ENCODE measurements at regions not wholly inside any gene's neighbourhood (a gene's known extent, or its start where the extent isn't known, plus 50 kb on each side); places are given as distances from the start of the nearest gene placed in this dataset.

DNA sequence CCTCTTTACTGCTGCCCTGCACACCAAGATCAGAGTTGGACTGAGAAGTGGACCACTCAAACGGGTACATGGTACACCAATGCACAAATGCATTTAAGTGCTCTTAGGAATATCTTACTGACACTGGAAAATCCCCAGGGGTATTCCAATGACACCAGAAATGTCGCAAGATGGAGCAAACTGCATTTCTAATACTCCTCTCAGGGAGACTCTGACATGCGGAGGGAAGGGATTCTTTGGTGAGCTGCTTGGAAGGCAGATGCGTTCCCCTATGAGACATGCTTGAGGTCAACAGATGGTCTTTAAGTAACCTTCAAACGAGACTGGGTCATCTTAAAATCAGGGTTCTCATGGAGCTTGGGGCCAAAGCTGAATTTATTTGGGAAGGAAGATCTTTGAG, 521.8 kb upstream of the TCF4 start:
- TF ChIP-seq, protein P1, sequence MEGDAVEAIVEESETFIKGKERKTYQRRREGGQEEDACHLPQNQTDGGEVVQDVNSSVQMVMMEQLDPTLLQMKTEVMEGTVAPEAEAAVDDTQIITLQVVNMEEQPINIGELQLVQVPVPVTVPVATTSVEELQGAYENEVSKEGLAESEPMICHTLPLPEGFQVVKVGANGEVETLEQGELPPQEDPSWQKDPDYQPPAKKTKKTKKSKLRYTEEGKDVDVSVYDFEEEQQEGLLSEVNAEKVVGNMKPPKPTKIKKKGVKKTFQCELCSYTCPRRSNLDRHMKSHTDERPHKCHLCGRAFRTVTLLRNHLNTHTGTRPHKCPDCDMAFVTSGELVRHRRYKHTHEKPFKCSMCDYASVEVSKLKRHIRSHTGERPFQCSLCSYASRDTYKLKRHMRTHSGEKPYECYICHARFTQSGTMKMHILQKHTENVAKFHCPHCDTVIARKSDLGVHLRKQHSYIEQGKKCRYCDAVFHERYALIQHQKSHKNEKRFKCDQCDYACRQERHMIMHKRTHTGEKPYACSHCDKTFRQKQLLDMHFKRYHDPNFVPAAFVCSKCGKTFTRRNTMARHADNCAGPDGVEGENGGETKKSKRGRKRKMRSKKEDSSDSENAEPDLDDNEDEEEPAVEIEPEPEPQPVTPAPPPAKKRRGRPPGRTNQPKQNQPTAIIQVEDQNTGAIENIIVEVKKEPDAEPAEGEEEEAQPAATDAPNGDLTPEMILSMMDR (IDR thresholded peaks at IDR 0.05): no peak
- ATAC-seq (no peak), DNase-seq (no peak)
- no peak overlapping the region for H3K4me3 ChIP-seq
- H3K27ac ChIP-seq: no peak overlapping the region
- intact Hi-C loops (cut with DNase I): no loop called here
- no peaks in the 10 kb centered on the region for H3K36me3 ChIP-seq (ENCODE audit: insufficient read depth in 1 of 2, low read depth in 1 of 2)
- no peaks in the 10 kb centered on the region for H3K4me1 ChIP-seq
- peaks cover under 1% of the 10 kb centered on the region for H3K9me3 ChIP-seq
- 78 to 82% (median 82%) methylated on average over 5 of the region's 5 CpGs for WGBS, 3 donors
- H3K27me3 ChIP-seq (ENCODE audit: insufficient read depth in 3 of 3, low read length in 2 of 3): no peaks in the 10 kb centered on the region

DNA sequence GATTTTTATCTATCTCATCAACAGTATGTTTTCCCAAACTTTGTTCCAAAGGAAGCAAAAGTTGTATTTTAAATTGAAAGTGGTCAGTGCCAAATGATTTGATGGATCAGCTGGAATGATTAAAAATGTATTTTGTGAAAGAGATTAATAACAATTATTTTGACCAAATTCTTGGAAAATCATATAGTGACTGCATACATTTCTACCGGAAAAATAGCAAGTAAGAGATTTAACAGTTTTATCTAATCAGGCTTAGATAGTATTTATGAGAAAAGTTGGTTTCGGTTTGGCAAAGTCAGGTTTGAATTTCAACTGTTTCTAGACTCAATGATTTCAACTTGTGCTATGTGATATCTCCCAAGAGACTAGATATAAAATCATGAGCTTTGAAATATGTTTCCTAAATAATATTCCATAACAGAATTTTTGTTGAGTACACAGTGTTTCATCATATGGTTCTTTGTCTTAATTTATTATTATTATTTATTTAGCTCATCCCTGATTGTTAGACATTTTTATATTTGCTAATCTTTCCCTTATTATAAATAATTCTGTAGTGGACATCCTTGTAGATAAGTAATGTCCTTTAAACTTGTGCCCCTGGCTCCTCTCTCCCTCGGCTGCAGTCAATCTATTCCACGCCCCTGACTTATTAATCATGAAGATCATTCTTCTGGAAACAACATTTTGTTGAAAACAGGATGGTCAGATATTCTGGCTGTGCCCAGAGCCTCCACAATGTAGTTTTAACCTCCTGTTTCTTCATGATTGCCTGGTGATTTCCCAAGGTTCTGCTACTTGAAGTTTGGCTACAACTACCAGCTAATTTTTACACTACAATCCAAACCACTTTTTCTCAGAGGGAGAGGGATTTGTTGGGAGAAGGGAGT, 520.7 kb upstream of the TCF4 start:
- Histone ChIP-seq H3K4me1 (no peaks in the 10 kb centered on the region), H3K9me3 (peaks cover 9% of the 10 kb centered on the region), H3K27ac (no peak overlapping the region), H3K27me3 (ENCODE audit: insufficient read depth in 3 of 3, low read length in 2 of 3) (no peaks in the 10 kb centered on the region), H3K36me3 (ENCODE audit: insufficient read depth in 1 of 2, low read depth in 1 of 2) (no peaks in the 10 kb centered on the region), H3K4me3 (no peak overlapping the region)
- 63 to 75% (median 70%) methylated on average over 4 of the region's 4 CpGs for WGBS, 3 donors
- TF ChIP-seq, protein P1 (IDR thresholded peaks at IDR 0.05): no peak
- ATAC-seq: no peak
- no peak for DNase-seq
- intact Hi-C loops (cut with DNase I): no loop called here

DNA sequence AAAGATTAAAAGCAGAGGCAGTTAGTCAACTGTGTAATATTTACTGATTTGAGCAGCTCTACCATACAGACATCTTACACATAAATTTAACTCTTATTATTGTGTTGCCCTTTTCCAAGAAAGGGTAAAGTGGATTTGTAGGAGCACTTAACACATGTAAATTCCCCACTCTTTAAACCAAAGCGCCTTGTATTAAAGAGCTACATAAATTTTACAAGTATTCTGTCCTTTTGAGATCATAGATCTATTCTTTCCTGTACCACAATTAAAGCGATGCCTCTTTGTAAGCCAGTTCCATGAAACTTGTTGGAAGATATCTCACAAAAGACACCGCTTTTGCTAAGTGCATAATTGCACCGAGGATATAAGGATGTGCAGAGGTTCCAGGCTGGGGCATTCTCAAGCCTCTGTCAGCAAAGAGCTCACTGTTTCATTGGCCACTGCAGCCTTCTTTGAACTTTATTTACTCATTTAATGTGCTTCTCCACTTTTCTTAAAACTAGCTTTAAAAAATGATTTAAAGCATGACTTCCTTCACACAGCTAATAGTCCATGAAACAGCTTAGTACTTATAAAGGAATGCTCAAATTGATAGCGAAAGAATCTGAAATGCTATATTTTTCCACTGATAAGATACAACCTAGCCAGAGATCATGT, 520.0 kb upstream of the TCF4 start:
- no peaks in the 10 kb centered on the region for H3K4me1 ChIP-seq
- H3K36me3 ChIP-seq (ENCODE audit: insufficient read depth in 1 of 2, low read depth in 1 of 2): no peaks in the 10 kb centered on the region
- H3K9me3 ChIP-seq: peaks cover 9% of the 10 kb centered on the region
- WGBS, 3 donors: 77 to 81% (median 79%) methylated on average over 5 of the region's 5 CpGs
- intact Hi-C loops (cut with DNase I): no loop called here
- H3K27ac ChIP-seq: no peak overlapping the region
- ATAC-seq (no peak), DNase-seq (no peak)
- TF ChIP-seq, protein P1 (IDR thresholded peaks at IDR 0.05): no peak
- no peak overlapping the region for H3K4me3 ChIP-seq
- H3K27me3 ChIP-seq (ENCODE audit: insufficient read depth in 3 of 3, low read length in 2 of 3): no peaks in the 10 kb centered on the region

DNA sequence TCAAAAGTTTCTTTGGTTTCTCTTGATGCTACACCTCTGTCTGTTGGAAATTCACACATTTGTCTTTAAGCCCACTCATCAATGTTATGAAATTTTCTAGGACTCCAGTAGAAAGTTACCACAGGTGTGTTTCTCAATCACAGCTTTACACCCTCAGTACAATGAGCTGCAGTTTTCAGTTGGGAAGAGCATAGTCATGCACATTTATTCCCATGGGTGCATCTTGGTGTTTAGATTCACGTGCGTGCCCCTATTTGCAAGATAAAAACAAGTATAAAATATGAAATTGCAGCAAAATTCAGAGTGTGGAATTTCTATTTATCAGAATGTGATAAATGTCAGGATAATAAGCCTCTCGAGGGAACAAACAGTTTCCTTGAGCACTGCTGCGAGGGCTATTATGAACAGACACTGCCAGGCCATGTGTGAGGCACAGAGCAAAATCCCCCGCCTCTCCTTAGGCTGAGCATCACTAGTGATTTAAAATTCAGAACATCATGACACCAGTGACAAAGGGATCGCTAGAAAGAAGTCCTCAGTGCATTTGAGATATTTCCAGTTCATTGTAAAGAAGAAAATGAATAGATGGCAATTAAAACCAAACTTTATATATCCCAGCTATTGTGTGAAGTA, 512.2 kb upstream of the TCF4 start:
- no peak overlapping the region for H3K4me3 ChIP-seq
- peaks cover 9% of the 10 kb centered on the region for H3K9me3 ChIP-seq
- TF ChIP-seq, protein P1 (IDR thresholded peaks at IDR 0.05): no peak
- 73 to 81% (median 78%) methylated on average over 6 of the region's 6 CpGs for WGBS, 3 donors
- no peaks in the 10 kb centered on the region for H3K36me3 ChIP-seq (ENCODE audit: insufficient read depth in 1 of 2, low read depth in 1 of 2)
- intact Hi-C loops (cut with DNase I): no loop called here
- ATAC-seq (no peak), DNase-seq (no peak)
- H3K4me1 ChIP-seq: no peaks in the 10 kb centered on the region
- no peak overlapping the region for H3K27ac ChIP-seq
- no peaks in the 10 kb centered on the region for H3K27me3 ChIP-seq (ENCODE audit: insufficient read depth in 3 of 3, low read length in 2 of 3)

Data from psoas muscle (tissue), 7 donors.